ENCODE measurements at regions not wholly inside any gene's neighbourhood (a gene's known extent, or its start where the extent isn't known, plus 50 kb on each side); places are given as distances from the start of the nearest gene placed in this dataset.
A peak's percentile ranks its signal among the peaks of the same experiment; 100 is the strongest.
"Not testable (repeated sequence)": the region's sequence is repeated elsewhere in the genome, so short reads cannot be mapped to it uniquely, and the experiment has no call there.

GRCh38 chr3:177338697-177339219 is 141.5 kb upstream of the TBL1XR1 start:
- peak overlapping the region; percentile 13; the same call in 1 of the 2 replicates for H3K4me3 ChIP-seq (ENCODE audit: low read length)
- TF ChIP-seq ZNF274 (IDR thresholded peaks at IDR 0.05; ENCODE audit: low read depth, low read length), result no peak

- H3K4me3 ChIP-seq (ENCODE audit: low read length), result not testable (repeated sequence)
Measured at GRCh38 chr3:177339220-177339703, 142.0 kb upstream of the TBL1XR1 start.

- no peak for TF ChIP-seq ZNF274 (IDR thresholded peaks at IDR 0.05; ENCODE audit: low read depth, low read length)
- H3K4me3 ChIP-seq (ENCODE audit: low read length), result no peak overlapping the region
Measured at GRCh38 chr3:177340243-177340830, 143.1 kb upstream of the TBL1XR1 start.

- no peak overlapping the region for H3K4me3 ChIP-seq (ENCODE audit: low read length)
- TF ChIP-seq ZNF274 (IDR thresholded peaks at IDR 0.05; ENCODE audit: low read depth, low read length), result no peak
Measured at GRCh38 chr3:177341736-177342419, 144.6 kb upstream of the TBL1XR1 start.

- H3K4me3 ChIP-seq (ENCODE audit: low read length), result no peak overlapping the region
- no peak for TF ChIP-seq ZNF274 (IDR thresholded peaks at IDR 0.05; ENCODE audit: low read depth, low read length)
Measured at GRCh38 chr3:177343122-177343625, 145.9 kb upstream of the TBL1XR1 start.

- no peak overlapping the region for H3K4me3 ChIP-seq (ENCODE audit: low read length)
- no peak for TF ChIP-seq ZNF274 (IDR thresholded peaks at IDR 0.05; ENCODE audit: low read depth, low read length)
Measured at GRCh38 chr3:177345049-177345972, 148.0 kb upstream of the TBL1XR1 start.

- no peak for TF ChIP-seq ZNF274 (IDR thresholded peaks at IDR 0.05; ENCODE audit: low read depth, low read length)
- no peak overlapping the region for H3K4me3 ChIP-seq (ENCODE audit: low read length)
Measured at GRCh38 chr3:177345973-177346503, 148.8 kb upstream of the TBL1XR1 start.

- no peak overlapping the region for H3K4me3 ChIP-seq (ENCODE audit: low read length)
- no peak for TF ChIP-seq ZNF274 (IDR thresholded peaks at IDR 0.05; ENCODE audit: low read depth, low read length)
Measured at GRCh38 chr3:177346878-177347277, 149.6 kb upstream of the TBL1XR1 start.

- TF ChIP-seq ZNF274 (IDR thresholded peaks at IDR 0.05; ENCODE audit: low read depth, low read length), result no peak
- H3K4me3 ChIP-seq (ENCODE audit: low read length), result no peak overlapping the region
Measured at GRCh38 chr3:177347611-177348010, 150.3 kb upstream of the TBL1XR1 start.

GRCh38 chr3:177348974-177349373 is 151.7 kb upstream of the TBL1XR1 start:
- H3K4me3 ChIP-seq (ENCODE audit: low read length), result no peak overlapping the region
- no peak for TF ChIP-seq ZNF274 (IDR thresholded peaks at IDR 0.05; ENCODE audit: low read depth, low read length)

GRCh38 chr3:177349384-177349783 is 152.1 kb upstream of the TBL1XR1 start:
- no peak for TF ChIP-seq ZNF274 (IDR thresholded peaks at IDR 0.05; ENCODE audit: low read depth, low read length)
- H3K4me3 ChIP-seq (ENCODE audit: low read length), result no peak overlapping the region

GRCh38 chr3:177350121-177350520 is 152.8 kb upstream of the TBL1XR1 start:
- no peak for TF ChIP-seq ZNF274 (IDR thresholded peaks at IDR 0.05; ENCODE audit: low read depth, low read length)
- H3K4me3 ChIP-seq (ENCODE audit: low read length), result no peak overlapping the region

- no peak overlapping the region for H3K4me3 ChIP-seq (ENCODE audit: low read length)
- no peak for TF ChIP-seq ZNF274 (IDR thresholded peaks at IDR 0.05; ENCODE audit: low read depth, low read length)
Measured at GRCh38 chr3:177351206-177351605, 153.9 kb upstream of the TBL1XR1 start.

GRCh38 chr3:177351757-177352158 is 154.5 kb upstream of the TBL1XR1 start:
- TF ChIP-seq ZNF274 (IDR thresholded peaks at IDR 0.05; ENCODE audit: low read depth, low read length), result no peak
- no peak overlapping the region for H3K4me3 ChIP-seq (ENCODE audit: low read length)

Data from GM08714 (cell line).